ENCODE measurements at regions not wholly inside any gene's neighbourhood (a gene's known extent, or its start where the extent isn't known, plus 50 kb on each side); places are given as distances from the start of the nearest gene placed in this dataset.

DNA sequence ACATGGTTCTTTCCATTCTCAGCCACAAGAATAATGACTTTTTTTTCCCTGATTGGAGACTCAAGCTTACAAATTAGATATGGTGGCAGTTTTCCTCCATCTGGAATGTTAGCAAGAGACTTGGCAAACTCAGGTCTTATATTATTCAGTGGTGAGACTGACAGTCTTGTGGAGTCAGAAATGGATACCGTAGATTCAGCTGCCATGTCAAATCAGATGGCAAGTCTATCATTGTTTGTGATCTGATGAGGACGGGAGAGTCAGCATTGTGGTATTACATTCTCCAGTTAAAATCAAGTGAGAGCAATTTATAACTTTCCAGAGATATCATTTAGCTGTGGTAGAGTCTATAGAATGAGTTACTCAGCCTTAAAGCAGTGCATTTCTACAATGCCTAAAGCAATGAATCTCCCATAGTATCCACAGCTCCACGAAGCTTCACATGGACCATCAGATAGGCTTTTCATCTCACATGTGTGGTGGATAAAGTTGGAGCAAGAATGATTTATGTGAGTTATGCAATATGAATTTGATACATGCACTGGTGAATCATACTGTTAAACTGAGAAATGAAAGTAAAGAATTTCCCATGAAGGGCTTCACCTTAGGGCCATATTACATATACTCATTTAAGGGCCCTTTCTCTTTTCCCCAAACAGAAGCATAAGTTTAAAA is 430.6 kb downstream of the ZNF608 start:
- Histone ChIP-seq H3K14ac (ENCODE audit: insufficient read depth, low read length) (no peak overlapping the region), H4K20me1 (ENCODE audit: control insufficient read depth, insufficient read depth, insufficient read length) (no peaks in the 10 kb centered on the region), H3K9me3 (ENCODE audit: control insufficient read depth, low read depth, low read length) (no peaks in the 10 kb centered on the region), H3K79me1 (ENCODE audit: insufficient read depth, low read depth, low read length, poor library complexity, severe bottlenecking) (no peaks in the 10 kb centered on the region), H2BK12ac (ENCODE audit: insufficient read length, low read depth, low read length) (no peak overlapping the region), H3K18ac (ENCODE audit: insufficient read length, low read depth, low read length) (no peak overlapping the region), H3K4me2 (ENCODE audit: insufficient read depth, insufficient read length, low read length) (no peak overlapping the region), H2BK5ac (ENCODE audit: insufficient read length, low read length) (no peak overlapping the region), H2BK120ac (ENCODE audit: low read depth, low read length, poor library complexity, severe bottlenecking) (no peak overlapping the region), H4K91ac (ENCODE audit: insufficient read length, low read depth, low read length) (no peak overlapping the region), H3K56ac (ENCODE audit: insufficient read length, low read depth, low read length) (no peak overlapping the region), H3K27me3 (ENCODE audit: insufficient read depth, low read length) (no peaks in the 10 kb centered on the region), H3K79me2 (ENCODE audit: insufficient read depth, low read length) (no peaks in the 10 kb centered on the region), H2BK15ac (ENCODE audit: low read depth, low read length) (no peak overlapping the region), H3K9ac (ENCODE audit: extremely low read depth, insufficient read length, low read length) (no peak overlapping the region), H3K4me1 (ENCODE audit: insufficient read depth, low read length) (peaks cover 4% of the 10 kb centered on the region; the same call in 1 of the 2 replicates), H2AK5ac (ENCODE audit: insufficient read length, low read length) (no peak overlapping the region), H3K4ac (ENCODE audit: low read depth, low read length) (no peak overlapping the region), H3K27ac (ENCODE audit: insufficient read length, low read depth, low read length) (no peak overlapping the region), H3K23ac (ENCODE audit: insufficient read length, low read depth, low read length) (no peak overlapping the region), H3K23me2 (ENCODE audit: insufficient read length, low read depth, low read length, poor library complexity, severe bottlenecking) (no peaks in the 10 kb centered on the region), H2AFZ (ENCODE audit: low read length) (no peak overlapping the region), H3T11ph (ENCODE audit: low read length) (no peak overlapping the region), H4K5ac (ENCODE audit: insufficient read length, low read depth, low read length) (no peak overlapping the region), H2BK20ac (ENCODE audit: low read depth, low read length, poor library complexity, severe bottlenecking) (no peak overlapping the region), H4K8ac (replicated peaks; ENCODE audit: insufficient read length, low read depth, low read length) (no peak overlapping the region)
- Mint-ChIP-seq H3K9me3 (peaks cover 5 to 12% of the 10 kb centered on the region in 2 experiments; a peak in 4 of 5 replicates), H3K4me3 (no peak overlapping the region), H3K27me3 (ENCODE audit: low read depth) (no peaks in the 10 kb centered on the region), H3K27ac (no peak overlapping the region), H3K4me1 (peaks cover 7% of the 10 kb centered on the region in 2 experiments), H3K36me3 (ENCODE audit: insufficient read depth in 1 of 3, low read depth in 3 of 3) (peaks cover 2 to 15% (median 3%) of the 10 kb centered on the region in 3 experiments; a peak in 4 of 7 replicates)
- TF ChIP-seq, protein P1, sequence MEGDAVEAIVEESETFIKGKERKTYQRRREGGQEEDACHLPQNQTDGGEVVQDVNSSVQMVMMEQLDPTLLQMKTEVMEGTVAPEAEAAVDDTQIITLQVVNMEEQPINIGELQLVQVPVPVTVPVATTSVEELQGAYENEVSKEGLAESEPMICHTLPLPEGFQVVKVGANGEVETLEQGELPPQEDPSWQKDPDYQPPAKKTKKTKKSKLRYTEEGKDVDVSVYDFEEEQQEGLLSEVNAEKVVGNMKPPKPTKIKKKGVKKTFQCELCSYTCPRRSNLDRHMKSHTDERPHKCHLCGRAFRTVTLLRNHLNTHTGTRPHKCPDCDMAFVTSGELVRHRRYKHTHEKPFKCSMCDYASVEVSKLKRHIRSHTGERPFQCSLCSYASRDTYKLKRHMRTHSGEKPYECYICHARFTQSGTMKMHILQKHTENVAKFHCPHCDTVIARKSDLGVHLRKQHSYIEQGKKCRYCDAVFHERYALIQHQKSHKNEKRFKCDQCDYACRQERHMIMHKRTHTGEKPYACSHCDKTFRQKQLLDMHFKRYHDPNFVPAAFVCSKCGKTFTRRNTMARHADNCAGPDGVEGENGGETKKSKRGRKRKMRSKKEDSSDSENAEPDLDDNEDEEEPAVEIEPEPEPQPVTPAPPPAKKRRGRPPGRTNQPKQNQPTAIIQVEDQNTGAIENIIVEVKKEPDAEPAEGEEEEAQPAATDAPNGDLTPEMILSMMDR (conservative IDR thresholded peaks at IDR 0.05): no peak
- WGBS (ENCODE audit: extremely low coverage, insufficient read length, low lambda C conversion rate): no CpG with 5 or more reads among the region's 3 CpGs
- DNase-seq: no peak
